ENCODE measurements at regions not wholly inside any gene's neighbourhood (a gene's known extent, or its start where the extent isn't known, plus 50 kb on each side); places are given as distances from the start of the nearest gene placed in this dataset.

DNA sequence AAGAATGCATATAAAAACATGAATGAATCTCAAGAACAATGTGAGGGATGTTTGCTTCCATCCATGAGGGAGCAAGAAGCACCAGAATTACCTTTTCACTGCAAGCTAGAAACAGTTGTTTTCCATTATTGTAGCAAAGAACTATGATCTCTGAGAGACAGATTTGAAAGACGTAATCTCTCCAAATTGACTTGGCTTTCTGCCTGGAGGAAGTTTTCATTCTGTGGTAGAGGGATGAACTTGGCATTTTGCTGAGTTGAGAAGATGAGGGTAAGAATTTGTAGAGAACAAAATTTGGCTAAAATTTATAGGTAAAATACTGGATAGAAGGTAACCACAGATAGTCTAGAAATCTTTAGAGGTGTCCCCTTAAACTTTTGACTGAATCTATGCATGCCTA, 496.8 kb downstream of the TDRD3 start:
- H3K9me1 ChIP-seq (ENCODE audit: control insufficient read depth, extremely low read depth, insufficient read depth, low read length), result no peaks in the 10 kb centered on the region
- no peaks in the 10 kb centered on the region for H3K4me1 ChIP-seq (ENCODE audit: control insufficient read depth, extremely low read depth, insufficient read depth, low read length)
- no peak overlapping the region for H2AFZ ChIP-seq (ENCODE audit: control insufficient read depth, low read length)
- no peaks in the 10 kb centered on the region for H4K20me1 ChIP-seq (ENCODE audit: control insufficient read depth, extremely low read depth, insufficient read depth, low read length)
- dilution Hi-C loops (cut with MboI; ENCODE audit: extremely low pct_ligation_motif_present, low sequenced_read_pairs), result no loop called here
- H3K79me2 ChIP-seq (ENCODE audit: control insufficient read depth, insufficient read depth, low read length), result no peaks in the 10 kb centered on the region
- DNase-seq (ENCODE audit: low read depth, low spot score) (no peak), FAIRE-seq (no peak)
- no peak overlapping the region for H3K4me3 ChIP-seq (ENCODE audit: control insufficient read depth in 2 of 3, extremely low read depth in 1 of 3, insufficient read depth in 2 of 3, low read depth in 1 of 3, low read length in 3 of 3)
- TF ChIP-seq CTCF (optimal IDR thresholded peaks at IDR 0.05 in 1 of 3, IDR thresholded peaks at IDR 0.05 in 1 of 3, conservative IDR thresholded peaks at IDR 0.05 in 1 of 3; ENCODE audit: extremely low read depth in 1 of 3, insufficient read depth in 2 of 3, low read length in 3 of 3) (no peak), EZH2 (IDR thresholded peaks at IDR 0.05; ENCODE audit: low read length) (no peak)
- no peaks in the 10 kb centered on the region for H3K36me3 ChIP-seq (ENCODE audit: control insufficient read depth in 2 of 2, extremely low read depth in 1 of 2, insufficient read depth in 2 of 2, low read length in 2 of 2)
- no peak overlapping the region for H3K27ac ChIP-seq (ENCODE audit: control insufficient read depth, insufficient read depth, low read length)
- H3K9ac ChIP-seq (ENCODE audit: control insufficient read depth, extremely low read depth, insufficient read depth, low read length), result no peak overlapping the region
- no peak overlapping the region for H3K4me2 ChIP-seq (ENCODE audit: control insufficient read depth, extremely low read depth, insufficient read depth, low read depth, low read length)
- H3K27me3 ChIP-seq (ENCODE audit: control insufficient read depth, extremely low read depth, insufficient read depth, low read length), result no peaks in the 10 kb centered on the region
- no peaks in the 10 kb centered on the region for H3K9me3 ChIP-seq (ENCODE audit: control insufficient read depth, low read depth, low read length)

DNA sequence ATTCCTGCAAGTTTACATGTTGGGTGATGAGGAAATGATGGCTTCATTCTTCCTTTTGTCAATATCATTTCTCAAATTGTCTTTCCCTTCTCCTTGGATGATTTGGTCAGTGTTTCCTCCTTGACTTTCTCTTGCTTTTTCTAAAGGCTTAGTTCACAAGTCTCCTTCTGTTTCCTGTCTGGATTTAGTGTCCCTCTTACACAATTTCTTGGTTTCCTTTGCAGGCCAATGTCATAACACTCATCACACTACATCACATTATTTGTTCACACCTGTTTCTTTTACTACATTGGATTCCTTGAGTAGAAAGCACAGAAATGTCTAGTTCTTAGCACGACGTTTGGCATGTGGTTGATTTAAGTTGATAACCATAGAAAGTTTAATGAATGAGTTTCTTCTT, 490.7 kb downstream of the TDRD3 start:
- H3K36me3 ChIP-seq (ENCODE audit: control insufficient read depth in 2 of 2, extremely low read depth in 1 of 2, insufficient read depth in 2 of 2, low read length in 2 of 2), result no peaks in the 10 kb centered on the region
- DNase-seq (ENCODE audit: low read depth, low spot score) (no peak), FAIRE-seq (no peak)
- H3K27me3 ChIP-seq (ENCODE audit: control insufficient read depth, extremely low read depth, insufficient read depth, low read length), result no peaks in the 10 kb centered on the region
- no peaks in the 10 kb centered on the region for H3K9me3 ChIP-seq (ENCODE audit: control insufficient read depth, low read depth, low read length)
- H3K4me1 ChIP-seq (ENCODE audit: control insufficient read depth, extremely low read depth, insufficient read depth, low read length), result no peaks in the 10 kb centered on the region
- H2AFZ ChIP-seq (ENCODE audit: control insufficient read depth, low read length), result no peak overlapping the region
- no peak overlapping the region for H3K4me3 ChIP-seq (ENCODE audit: control insufficient read depth in 2 of 3, extremely low read depth in 1 of 3, insufficient read depth in 2 of 3, low read depth in 1 of 3, low read length in 3 of 3)
- no peaks in the 10 kb centered on the region for H3K9me1 ChIP-seq (ENCODE audit: control insufficient read depth, extremely low read depth, insufficient read depth, low read length)
- no peak overlapping the region for H3K4me2 ChIP-seq (ENCODE audit: control insufficient read depth, extremely low read depth, insufficient read depth, low read depth, low read length)
- no peak overlapping the region for H3K27ac ChIP-seq (ENCODE audit: control insufficient read depth, insufficient read depth, low read length)
- dilution Hi-C loops (cut with MboI; ENCODE audit: extremely low pct_ligation_motif_present, low sequenced_read_pairs), result no loop called here
- no peaks in the 10 kb centered on the region for H4K20me1 ChIP-seq (ENCODE audit: control insufficient read depth, extremely low read depth, insufficient read depth, low read length)
- TF ChIP-seq EZH2 (IDR thresholded peaks at IDR 0.05; ENCODE audit: low read length) (no peak), CTCF (optimal IDR thresholded peaks at IDR 0.05 in 1 of 3, IDR thresholded peaks at IDR 0.05 in 1 of 3, conservative IDR thresholded peaks at IDR 0.05 in 1 of 3; ENCODE audit: extremely low read depth in 1 of 3, insufficient read depth in 2 of 3, low read length in 3 of 3) (no peak)
- no peaks in the 10 kb centered on the region for H3K79me2 ChIP-seq (ENCODE audit: control insufficient read depth, insufficient read depth, low read length)
- H3K9ac ChIP-seq (ENCODE audit: control insufficient read depth, extremely low read depth, insufficient read depth, low read length), result no peak overlapping the region
